ENCODE measurements at regions not wholly inside any gene's neighbourhood (a gene's known extent, or its start where the extent isn't known, plus 50 kb on each side); places are given as distances from the start of the nearest gene placed in this dataset.

DNA sequence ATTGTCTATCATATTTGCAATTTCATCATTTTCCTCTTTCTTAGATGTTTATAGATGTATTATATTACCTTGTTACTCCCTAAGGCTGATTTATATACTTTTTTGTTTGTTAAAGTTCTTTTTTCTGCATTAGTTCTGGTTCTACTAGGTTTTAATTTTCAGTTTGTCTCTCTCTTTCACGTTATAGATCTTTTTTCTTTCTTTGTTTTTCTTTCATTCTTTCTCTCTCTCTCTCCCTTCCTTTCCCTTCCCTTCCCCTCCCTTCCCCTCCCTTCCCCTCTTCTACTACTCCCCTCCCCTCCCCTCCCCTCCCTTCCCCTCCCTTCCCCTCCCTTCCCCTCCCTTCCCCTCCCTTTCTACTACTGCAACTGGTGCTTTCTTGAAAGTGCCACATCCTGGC lies 345.3 kb downstream of the CENPW start:
- TF ChIP-seq, protein P1, sequence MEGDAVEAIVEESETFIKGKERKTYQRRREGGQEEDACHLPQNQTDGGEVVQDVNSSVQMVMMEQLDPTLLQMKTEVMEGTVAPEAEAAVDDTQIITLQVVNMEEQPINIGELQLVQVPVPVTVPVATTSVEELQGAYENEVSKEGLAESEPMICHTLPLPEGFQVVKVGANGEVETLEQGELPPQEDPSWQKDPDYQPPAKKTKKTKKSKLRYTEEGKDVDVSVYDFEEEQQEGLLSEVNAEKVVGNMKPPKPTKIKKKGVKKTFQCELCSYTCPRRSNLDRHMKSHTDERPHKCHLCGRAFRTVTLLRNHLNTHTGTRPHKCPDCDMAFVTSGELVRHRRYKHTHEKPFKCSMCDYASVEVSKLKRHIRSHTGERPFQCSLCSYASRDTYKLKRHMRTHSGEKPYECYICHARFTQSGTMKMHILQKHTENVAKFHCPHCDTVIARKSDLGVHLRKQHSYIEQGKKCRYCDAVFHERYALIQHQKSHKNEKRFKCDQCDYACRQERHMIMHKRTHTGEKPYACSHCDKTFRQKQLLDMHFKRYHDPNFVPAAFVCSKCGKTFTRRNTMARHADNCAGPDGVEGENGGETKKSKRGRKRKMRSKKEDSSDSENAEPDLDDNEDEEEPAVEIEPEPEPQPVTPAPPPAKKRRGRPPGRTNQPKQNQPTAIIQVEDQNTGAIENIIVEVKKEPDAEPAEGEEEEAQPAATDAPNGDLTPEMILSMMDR (conservative IDR thresholded peaks at IDR 0.05; ENCODE audit: control insufficient read depth, insufficient read depth, low read depth, low read length), result no peak
- no peak overlapping the region for H3K4me3 ChIP-seq (ENCODE audit: control insufficient read depth, low read depth, low read length)
- DNase-seq (ENCODE audit: low read depth), result no peak

DNA sequence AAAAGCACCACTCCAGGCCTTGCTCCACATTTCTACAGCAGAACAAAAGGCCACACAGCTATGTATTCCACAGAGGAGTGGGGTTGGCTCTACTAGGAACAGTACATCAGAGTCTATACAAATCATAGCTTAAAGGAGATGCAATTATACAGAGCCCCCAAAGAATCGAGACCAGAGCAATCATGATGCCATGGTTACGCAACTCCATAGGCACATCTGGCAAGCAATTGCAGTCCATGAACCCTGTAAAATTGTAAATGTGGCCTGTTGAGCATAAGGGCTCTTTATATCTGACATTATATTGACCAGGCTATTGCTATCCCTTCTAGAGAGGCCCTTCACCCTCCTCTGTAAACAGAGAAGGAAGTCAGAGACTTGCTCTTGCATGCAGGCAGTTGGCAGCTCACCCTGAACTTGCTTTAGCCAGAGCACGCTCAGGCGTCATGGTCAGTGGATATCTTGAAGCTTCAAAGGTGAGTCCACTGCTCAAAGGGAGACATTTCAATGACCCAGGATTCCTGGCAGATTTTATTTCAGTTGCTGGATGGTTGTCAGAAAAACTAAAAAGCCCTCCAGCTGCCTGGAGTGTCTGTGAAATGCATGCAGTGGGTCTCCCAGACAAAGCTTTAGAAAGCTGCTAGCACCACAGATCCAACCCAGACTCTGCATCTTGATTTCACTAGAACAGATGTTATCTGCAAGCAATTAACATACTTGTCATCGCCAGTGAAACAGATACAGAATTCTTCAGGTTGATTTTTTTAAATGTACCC lies 357.2 kb downstream of the CENPW start:
- DNase-seq (ENCODE audit: low read depth), result no peak
- no peak overlapping the region for H3K4me3 ChIP-seq (ENCODE audit: control insufficient read depth, low read depth, low read length)
- TF ChIP-seq, protein P1 (conservative IDR thresholded peaks at IDR 0.05; ENCODE audit: control insufficient read depth, insufficient read depth, low read depth, low read length), result no peak

DNA sequence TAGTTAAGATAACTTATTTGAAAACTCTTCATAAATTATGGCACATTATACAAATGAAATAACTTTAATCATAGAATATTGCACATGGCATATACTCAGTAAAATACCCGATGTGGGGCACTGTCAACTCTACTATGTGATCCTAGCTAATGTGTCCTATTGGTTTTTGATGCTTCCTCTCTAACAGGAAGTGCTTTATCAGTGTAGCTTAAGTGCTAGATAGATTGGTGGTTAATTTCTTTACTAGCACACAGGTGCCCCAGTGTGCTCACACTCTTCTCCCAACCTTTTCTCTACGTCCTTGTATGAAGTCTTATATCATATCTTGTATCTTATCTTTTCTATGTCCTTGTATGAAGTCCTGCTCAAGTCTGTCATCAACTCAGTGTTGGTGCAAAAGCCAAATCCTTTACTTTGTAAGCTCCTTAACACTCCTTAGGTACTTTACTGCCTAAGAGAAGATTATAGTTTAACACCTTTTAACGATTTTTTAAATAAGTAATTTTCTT lies 358.9 kb downstream of the CENPW start:
- DNase-seq (ENCODE audit: low read depth), result no peak
- TF ChIP-seq, protein P1 (conservative IDR thresholded peaks at IDR 0.05; ENCODE audit: control insufficient read depth, insufficient read depth, low read depth, low read length), result no peak
- H3K4me3 ChIP-seq (ENCODE audit: control insufficient read depth, low read depth, low read length), result no peak overlapping the region

DNA sequence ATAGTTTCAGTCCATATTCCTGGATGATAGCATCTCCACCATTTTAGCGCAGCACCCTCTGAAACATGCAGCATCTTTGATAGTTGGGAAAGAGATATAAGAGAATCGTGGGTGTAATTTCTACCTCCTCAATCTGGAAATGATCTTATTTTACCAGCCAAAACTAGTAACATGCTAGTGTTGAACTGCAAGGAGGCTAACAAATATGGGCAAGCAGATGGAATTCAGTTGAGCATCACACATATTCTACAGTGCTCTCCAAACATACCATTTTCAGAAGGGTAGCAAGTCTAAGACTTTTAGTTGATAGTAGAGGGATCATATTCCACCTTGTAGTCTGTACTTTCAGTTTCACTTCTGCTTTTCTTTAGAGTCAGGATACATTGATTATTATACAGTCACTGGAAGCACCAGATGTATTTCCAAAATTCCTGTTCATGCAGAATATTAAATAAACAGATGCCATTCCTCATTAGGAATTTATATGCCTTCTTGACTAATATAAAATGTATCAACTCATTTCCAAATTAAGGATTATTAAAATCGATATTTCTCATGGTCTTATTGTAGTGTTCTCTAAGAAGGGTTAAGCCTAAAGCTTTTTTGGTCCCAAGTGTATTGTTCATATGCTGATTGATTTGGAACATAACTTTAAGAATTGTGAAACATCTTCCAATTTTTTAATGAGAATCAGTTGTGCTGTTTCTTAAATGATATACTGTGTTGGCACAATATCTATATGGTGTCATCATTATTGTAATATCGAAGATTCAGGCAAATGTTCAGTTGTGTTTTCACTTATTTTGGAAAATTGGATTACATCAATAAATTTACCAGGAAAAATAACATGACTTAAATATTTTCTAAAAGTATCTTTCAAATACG lies 362.0 kb downstream of the CENPW start:
- TF ChIP-seq, protein P1 (conservative IDR thresholded peaks at IDR 0.05; ENCODE audit: control insufficient read depth, insufficient read depth, low read depth, low read length), result no peak
- H3K4me3 ChIP-seq (ENCODE audit: control insufficient read depth, low read depth, low read length), result peak overlapping the region; percentile 23
- peak; percentile 33 for DNase-seq (ENCODE audit: low read depth)

DNA sequence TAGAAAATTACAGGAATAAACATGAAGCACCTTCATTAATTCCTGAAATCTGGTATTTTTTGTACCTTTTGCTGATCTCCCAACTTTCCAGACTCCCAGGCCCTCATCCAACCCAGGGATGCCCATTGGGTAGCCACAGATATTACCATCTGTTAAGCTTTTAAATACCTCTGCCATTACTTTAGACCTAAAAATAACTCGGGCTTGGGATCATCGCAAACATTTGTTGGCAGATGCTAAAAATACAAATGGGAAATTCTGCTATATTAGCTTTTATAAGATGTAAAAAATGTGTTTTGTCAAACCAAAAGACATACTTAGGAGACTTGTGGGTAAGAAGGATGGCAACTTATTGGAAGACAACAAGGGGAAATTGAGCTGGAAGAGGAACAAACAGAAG lies 376.1 kb downstream of the CENPW start:
- DNase-seq (ENCODE audit: low read depth), result peak; percentile 28
- no peak overlapping the region for H3K4me3 ChIP-seq (ENCODE audit: control insufficient read depth, low read depth, low read length)
- TF ChIP-seq, protein P1 (conservative IDR thresholded peaks at IDR 0.05; ENCODE audit: control insufficient read depth, insufficient read depth, low read depth, low read length), result no peak

DNA sequence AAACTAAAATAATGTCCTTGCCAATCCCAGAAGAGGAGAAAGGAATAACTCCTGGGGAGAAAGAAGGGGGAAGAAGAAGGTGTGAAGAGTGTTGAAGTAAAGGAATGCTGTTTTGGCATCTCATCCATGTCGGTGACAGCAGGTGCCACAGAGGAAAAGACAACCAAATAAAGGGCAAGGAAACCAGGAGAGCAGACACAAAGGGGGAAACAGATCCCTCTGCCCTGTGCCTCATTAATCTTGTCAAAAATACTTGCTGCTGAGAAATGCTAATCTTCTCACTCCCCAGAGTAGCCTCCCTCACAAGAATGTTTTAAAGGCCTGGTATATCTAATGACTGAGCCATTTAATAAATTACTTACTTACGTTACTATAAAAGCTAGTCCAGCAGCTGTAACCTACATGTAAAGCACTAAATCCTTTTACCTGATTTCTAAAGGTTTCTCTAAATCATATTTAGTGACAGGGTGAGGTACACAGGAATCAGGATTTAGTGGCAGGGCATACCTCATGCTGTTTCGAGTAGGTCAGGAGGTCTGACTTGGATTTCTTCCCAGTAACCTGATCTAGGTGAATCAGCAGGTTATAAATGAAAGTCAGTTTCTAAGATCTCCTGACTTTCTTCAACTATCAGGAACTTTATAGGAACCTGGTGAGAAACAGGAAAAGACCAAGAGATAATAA lies 377.1 kb downstream of the CENPW start:
- DNase-seq (ENCODE audit: low read depth), result no peak
- no peak overlapping the region for H3K4me3 ChIP-seq (ENCODE audit: control insufficient read depth, low read depth, low read length)

More for the DNA sequence above, 377.1 kb downstream of the CENPW start:
- TF ChIP-seq, protein P1 (conservative IDR thresholded peaks at IDR 0.05; ENCODE audit: control insufficient read depth, insufficient read depth, low read depth, low read length), result no peak

Data from fibroblast of mammary gland (primary cell).